KMS-11 (cell line): ENCODE measurements at regions not wholly inside any gene's neighbourhood (a gene's known extent, or its start where the extent isn't known, plus 50 kb on each side); places are given as distances from the start of the nearest gene placed in this dataset.

Experiments
- H2AFZ ChIP-seq: fragments of 200-600 bp; sonication (generic); 2 replicates; pipeline ENCODE4 v1.6.1; 2016; ENCODE audit warnings: antibody characterized with exemption, mixed run types, low read depth
- H3K27ac ChIP-seq: fragments of 200-600 bp; sonication (generic); 2 replicates; pipeline ENCODE4 v1.6.1; 2016; ENCODE audit warnings: mild to moderate bottlenecking, mixed run types
- H3K27me3 ChIP-seq: fragments of 200-600 bp; sonication (generic); 2 replicates; pipeline ENCODE4 v1.6.1; 2017; ENCODE audit warnings: mild to moderate bottlenecking, low read depth, mixed run types, moderate library complexity; ENCODE audit not compliant: insufficient read depth
- H3K36me3 ChIP-seq: fragments of 200-600 bp; sonication (generic); 2 replicates; pipeline ENCODE4 v1.6.1; 2017; ENCODE audit warnings: mild to moderate bottlenecking, mixed run types; ENCODE audit not compliant: insufficient read depth
- H3K4me1 ChIP-seq: fragments of 200-600 bp; sonication (generic); 2 replicates; pipeline ENCODE4 v1.6.1; 2016; ENCODE audit warnings: mild to moderate bottlenecking, low read depth, mixed run types; ENCODE audit not compliant: poor library complexity, severe bottlenecking
- H3K4me2 ChIP-seq: fragments of 200-600 bp; sonication (generic); 2 replicates; pipeline ENCODE4 v1.7.0; 2016; ENCODE audit warnings: mild to moderate bottlenecking, mixed run types
- H3K4me3 ChIP-seq: fragments of 200-600 bp; sonication (generic); IDR thresholded peaks from 2 replicates; pipeline ENCODE4 v1.6.1; 2017; ENCODE audit warnings: low read depth, low read length, mixed read lengths; ENCODE audit not compliant: insufficient read depth
- H3K79me2 ChIP-seq: fragments of 200-600 bp; sonication (generic); 2 replicates; pipeline ENCODE4 v1.6.1; 2016; ENCODE audit warnings: low read depth, mixed run types; ENCODE audit not compliant: insufficient read depth
- H3K9ac ChIP-seq: fragments of 200-600 bp; sonication (generic); 2 replicates; pipeline ENCODE4 v1.6.1; 2016; ENCODE audit warnings: mild to moderate bottlenecking, mixed run types
- H4K20me1 ChIP-seq: fragments of 200-600 bp; sonication (generic); 2 replicates; pipeline ENCODE4 v1.6.1; 2016; ENCODE audit warnings: mild to moderate bottlenecking, mixed run types; ENCODE audit not compliant: insufficient read depth
- TF ChIP-seq, protein P1 (sequence below): fragments of 200-600 bp; sonication (generic); conservative IDR thresholded peaks from 2 replicates; pipeline ENCODE4 v1.6.1; 2017; ENCODE audit warnings: low read depth, mild to moderate bottlenecking, antibody characterized with exemption, low read length, moderate library complexity, mixed read lengths

DNA sequence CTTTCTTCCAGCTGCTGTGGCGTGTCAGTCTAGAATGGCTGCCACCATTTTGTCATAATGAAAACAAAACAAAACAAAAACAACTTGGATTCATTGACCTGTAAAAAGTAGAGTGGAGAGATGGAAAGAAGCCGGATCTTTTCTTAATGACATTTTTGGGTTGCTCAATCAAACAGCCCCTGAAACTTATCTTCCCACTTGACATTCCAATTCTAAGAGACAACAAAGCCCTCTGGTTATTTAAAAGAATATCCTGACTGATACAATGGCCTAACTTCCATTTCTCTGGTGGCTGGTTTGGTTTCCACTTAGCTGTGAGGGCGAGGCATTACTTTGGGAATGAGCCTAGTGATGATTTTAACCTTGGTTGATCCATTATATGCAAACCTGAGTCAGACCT, 123.7 kb downstream of the AQP4 start:
- Histone ChIP-seq H3K36me3 (no peaks in the 10 kb centered on the region), H2AFZ (no peak overlapping the region), H3K27ac (no peak overlapping the region), H4K20me1 (no peaks in the 10 kb centered on the region), H3K4me2 (no peak overlapping the region), H3K4me3 (no peak overlapping the region), H3K27me3 (no peaks in the 10 kb centered on the region), H3K4me1 (no peaks in the 10 kb centered on the region), H3K9ac (no peak overlapping the region), H3K79me2 (no peaks in the 10 kb centered on the region)
- TF ChIP-seq, protein P1, sequence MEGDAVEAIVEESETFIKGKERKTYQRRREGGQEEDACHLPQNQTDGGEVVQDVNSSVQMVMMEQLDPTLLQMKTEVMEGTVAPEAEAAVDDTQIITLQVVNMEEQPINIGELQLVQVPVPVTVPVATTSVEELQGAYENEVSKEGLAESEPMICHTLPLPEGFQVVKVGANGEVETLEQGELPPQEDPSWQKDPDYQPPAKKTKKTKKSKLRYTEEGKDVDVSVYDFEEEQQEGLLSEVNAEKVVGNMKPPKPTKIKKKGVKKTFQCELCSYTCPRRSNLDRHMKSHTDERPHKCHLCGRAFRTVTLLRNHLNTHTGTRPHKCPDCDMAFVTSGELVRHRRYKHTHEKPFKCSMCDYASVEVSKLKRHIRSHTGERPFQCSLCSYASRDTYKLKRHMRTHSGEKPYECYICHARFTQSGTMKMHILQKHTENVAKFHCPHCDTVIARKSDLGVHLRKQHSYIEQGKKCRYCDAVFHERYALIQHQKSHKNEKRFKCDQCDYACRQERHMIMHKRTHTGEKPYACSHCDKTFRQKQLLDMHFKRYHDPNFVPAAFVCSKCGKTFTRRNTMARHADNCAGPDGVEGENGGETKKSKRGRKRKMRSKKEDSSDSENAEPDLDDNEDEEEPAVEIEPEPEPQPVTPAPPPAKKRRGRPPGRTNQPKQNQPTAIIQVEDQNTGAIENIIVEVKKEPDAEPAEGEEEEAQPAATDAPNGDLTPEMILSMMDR, result no peak

DNA sequence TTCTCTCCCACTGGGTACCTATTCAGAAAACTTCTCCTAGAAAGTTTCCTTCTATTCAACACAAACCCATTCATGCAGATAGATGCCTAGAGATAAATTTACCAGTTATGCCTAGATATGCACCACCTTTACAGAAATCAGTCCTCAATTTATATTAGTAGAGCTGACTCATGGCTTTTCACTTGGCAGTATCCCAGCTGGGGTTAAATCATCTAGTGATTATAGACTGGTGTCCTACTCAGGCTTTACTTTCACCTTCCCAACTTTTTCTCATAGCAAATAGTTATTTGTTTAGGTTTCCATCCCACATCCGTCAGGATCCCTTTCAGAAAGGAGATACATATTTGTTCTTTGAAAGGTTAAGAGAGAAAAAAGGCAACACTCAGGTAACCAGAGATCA, 124.5 kb downstream of the AQP4 start:
- no peak overlapping the region for H2AFZ ChIP-seq
- H3K79me2 ChIP-seq, result no peaks in the 10 kb centered on the region
- TF ChIP-seq, protein P1, result no peak
- no peaks in the 10 kb centered on the region for H3K36me3 ChIP-seq
- H3K27ac ChIP-seq, result no peak overlapping the region
- no peak overlapping the region for H3K4me2 ChIP-seq
- H4K20me1 ChIP-seq, result no peaks in the 10 kb centered on the region
- no peaks in the 10 kb centered on the region for H3K4me1 ChIP-seq
- H3K4me3 ChIP-seq, result no peak overlapping the region
- H3K9ac ChIP-seq, result no peak overlapping the region
- H3K27me3 ChIP-seq, result no peaks in the 10 kb centered on the region

DNA sequence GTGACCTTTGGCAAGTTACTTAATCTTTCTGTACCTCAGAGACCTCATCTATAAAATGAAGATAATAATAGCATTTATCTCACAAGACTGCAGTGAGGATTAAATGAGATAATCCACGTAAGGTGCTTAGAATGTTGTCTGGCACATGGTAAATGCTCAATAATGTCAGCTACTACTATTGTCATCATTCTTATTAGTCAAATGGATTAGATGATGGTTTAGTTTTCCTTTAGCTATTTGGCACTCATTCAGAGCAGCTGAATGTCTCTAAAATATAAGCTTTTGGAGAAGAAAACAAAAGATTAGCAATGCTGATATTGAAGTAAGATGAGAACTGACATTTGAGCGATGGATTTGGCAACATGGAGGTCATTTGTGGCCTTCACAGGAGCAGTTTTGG, 125.1 kb downstream of the AQP4 start:
- Histone ChIP-seq H3K4me2 (no peak overlapping the region), H3K4me3 (no peak overlapping the region), H3K36me3 (no peaks in the 10 kb centered on the region), H3K4me1 (no peaks in the 10 kb centered on the region), H3K79me2 (no peaks in the 10 kb centered on the region), H3K27me3 (no peaks in the 10 kb centered on the region), H2AFZ (no peak overlapping the region), H3K9ac (no peak overlapping the region), H3K27ac (no peak overlapping the region), H4K20me1 (no peaks in the 10 kb centered on the region)
- TF ChIP-seq, protein P1, result no peak

DNA sequence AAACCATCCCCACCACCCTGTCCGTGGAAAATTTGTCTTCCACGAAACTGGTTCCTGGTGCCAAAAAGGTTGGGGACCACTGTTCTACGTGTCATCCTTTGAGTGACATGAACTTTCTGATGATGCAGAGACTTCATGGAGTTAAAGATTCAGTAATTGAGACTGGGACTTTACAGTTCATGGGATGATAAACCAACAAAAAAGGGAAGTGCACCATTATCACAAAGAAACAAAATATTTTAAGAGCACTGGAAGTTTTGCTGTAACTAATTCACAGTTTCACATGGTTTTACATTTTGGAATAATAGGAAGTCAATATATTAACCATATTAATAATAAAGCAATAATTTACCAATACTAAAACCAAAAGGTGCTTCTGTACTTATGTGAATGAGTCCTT, 126.8 kb downstream of the AQP4 start:
- H3K27ac ChIP-seq, result no peak overlapping the region
- no peak overlapping the region for H3K4me3 ChIP-seq
- no peak overlapping the region for H3K4me2 ChIP-seq
- TF ChIP-seq, protein P1, result no peak
- H3K27me3 ChIP-seq, result no peaks in the 10 kb centered on the region
- H3K4me1 ChIP-seq, result no peaks in the 10 kb centered on the region
- no peaks in the 10 kb centered on the region for H3K79me2 ChIP-seq
- H3K9ac ChIP-seq, result no peak overlapping the region
- H3K36me3 ChIP-seq, result no peaks in the 10 kb centered on the region
- no peak overlapping the region for H2AFZ ChIP-seq
- H4K20me1 ChIP-seq, result no peaks in the 10 kb centered on the region

DNA sequence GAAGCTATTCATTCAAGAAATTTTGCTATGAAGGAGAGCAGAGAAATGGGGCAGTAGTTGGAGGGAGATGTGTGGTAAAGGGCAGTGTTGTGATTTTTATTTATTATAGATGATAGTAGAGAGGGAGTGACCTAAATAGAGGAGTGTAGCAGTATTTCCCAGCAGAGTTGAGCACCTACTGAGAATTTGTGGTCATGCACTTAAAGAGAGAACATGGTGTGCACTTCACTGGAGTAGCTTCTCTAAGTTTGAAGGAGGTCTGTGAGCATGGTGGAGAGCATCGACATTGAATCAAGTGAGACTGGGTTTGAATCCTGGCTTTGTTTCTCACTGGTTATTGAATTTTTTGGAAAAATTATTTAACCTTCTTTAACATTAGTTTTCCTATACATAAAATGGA, 129.2 kb downstream of the AQP4 start:
- Histone ChIP-seq H3K4me2 (no peak overlapping the region), H3K79me2 (no peaks in the 10 kb centered on the region), H4K20me1 (no peaks in the 10 kb centered on the region), H2AFZ (no peak overlapping the region), H3K36me3 (no peaks in the 10 kb centered on the region), H3K4me3 (no peak overlapping the region), H3K4me1 (no peaks in the 10 kb centered on the region), H3K27ac (no peak overlapping the region), H3K27me3 (no peaks in the 10 kb centered on the region), H3K9ac (no peak overlapping the region)
- TF ChIP-seq, protein P1, result no peak
